Stimulated activated CD8-positive, alpha-beta memory T cell treated with anti-CD3 and anti-CD28 coated beads, Interleukin-12 subunit alpha, Interleukin-12 subunit beta, amount 100 ng/mL, for 1 hour (primary cell): ENCODE measurements at regions not wholly inside any gene's neighbourhood (a gene's known extent, or its start where the extent isn't known, plus 50 kb on each side); places are given as distances from the start of the nearest gene placed in this dataset.

Experiments used
- DNase-seq: peaks from one replicate; pipeline ENCODE4 v3.0.0-alpha.2; 2020; ENCODE audit warnings: low read depth

DNA sequence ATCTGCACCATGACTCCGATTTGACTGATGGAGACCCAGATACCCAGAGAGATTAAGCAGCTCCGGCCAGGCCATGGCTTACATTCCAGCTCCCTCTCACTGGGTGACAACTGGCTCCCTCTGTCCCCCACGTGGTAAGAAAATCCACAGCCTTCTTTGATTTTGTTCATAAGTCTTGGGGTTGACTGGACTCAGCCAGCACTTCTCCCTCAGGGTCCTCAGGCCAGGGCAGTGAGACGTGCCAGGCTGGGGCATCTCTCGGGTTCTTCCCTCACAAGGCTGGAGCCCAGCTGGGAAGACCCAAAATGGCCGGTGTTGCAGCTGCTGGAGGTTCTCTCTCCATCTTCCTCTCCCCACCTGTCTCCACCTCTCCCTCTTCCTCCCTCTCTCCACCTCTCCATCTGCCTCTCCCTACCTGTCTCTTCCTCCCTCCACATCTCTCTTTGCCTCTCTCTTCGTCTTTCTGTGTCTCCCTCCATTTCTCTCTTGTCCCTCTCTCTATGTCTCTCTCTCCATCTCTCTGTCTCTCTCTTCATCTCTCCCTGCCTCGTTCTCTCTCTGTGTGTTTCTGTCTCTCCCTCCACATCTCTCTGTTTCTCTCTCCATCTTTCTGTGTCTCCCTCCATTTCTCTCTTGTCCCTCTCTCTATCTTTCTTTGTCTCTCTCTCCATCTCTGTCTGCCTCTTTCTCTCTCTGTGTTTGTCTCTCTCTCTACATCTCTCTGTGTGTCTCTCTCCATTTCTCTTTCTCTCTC, 105.3 kb downstream of the FOXL1 start:
- no peak for DNase-seq

- no peak for DNase-seq
Measured at GRCh38 chr16:86685076-86685475, 106.7 kb downstream of the FOXL1 start.

DNA sequence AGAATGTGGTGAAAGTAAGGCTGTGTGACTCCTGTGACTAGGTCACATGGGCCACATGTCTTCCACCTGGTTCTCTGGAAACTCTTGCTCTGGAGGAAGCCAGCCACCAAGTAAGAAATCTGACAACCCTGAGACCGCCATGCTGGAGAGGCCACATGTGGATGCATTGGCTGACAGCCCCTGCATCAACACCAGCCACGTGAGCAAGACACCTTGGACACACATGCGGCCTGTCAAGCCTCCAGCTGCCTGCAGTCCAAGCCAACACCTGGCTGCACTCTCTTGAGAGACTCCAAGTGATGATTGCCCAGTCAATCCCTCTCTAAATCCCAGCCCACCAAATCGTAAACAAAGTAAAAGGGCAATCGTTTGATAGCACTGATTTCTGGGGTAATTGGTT, 112.6 kb downstream of the FOXL1 start:
- no peak for DNase-seq

DNA sequence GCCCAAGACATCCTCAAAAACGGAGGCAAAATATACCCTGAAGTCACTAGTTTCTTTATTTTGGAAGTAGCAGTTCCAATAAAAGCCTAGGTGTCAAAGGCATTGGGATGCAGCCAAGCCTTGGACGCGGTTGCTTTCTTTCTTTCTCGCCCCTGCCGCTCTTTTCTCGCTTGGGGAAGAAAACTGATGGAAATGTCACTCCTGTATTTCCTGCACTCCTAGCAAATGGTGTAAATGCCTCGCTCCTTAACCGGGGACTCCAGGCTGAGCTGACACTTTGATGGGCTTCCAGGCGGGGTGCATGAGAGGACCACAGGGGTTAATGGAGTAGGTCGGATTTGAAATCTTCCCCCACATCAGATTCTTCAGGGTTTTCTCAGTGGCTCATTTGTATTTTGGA, 114.1 kb downstream of the FOXL1 start:
- no peak for DNase-seq

GRCh38 chr16:86693033-86693432, 114.7 kb downstream of the FOXL1 start:
- DNase-seq, result no peak

- no peak for DNase-seq
Measured at GRCh38 chr16:86697715-86698114, 119.4 kb downstream of the FOXL1 start.

DNA sequence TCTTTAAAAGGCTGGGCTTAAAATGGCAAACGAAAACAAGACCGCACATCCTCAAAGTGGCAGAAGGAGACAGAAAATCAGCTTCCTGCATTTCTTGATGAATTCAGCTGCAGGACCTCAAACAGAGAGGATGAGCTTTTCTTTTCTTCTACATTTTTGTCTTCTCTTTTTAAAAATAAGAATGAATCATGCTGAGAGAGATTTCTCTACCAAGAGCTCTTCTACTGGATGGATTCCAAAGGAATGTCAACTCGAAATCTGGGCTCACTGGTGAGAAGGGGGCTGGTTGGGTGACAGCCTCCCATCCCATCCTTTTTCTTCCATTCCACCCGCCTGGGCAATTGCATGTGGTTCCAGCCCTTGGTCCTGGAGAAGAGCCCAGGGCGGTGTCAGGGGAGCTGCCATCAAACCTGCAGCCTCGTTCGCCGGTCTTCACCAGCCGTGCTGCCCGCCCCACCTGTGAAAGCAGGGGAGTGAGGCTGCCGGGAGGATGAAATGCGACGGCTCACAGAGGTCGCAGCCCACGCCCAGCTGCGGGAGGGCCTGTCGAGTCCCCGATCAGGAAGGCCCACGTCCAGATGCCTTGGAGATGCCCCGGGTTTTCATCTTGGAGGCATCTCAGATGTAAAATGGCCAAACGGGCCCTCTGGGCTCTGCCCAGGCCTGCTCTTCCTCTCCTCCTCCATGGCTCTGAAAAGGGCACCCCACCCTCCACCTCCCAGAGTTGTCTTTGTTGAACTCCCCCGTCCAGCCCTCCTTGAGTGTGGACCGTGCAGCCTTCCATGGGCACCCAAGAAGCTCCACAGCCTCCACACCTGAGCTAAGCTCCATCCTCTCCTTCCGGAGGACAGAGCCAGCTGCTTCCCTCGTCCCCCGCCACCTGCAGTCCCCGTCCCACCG, 121.9 kb downstream of the FOXL1 start:
- DNase-seq, result no peak

- DNase-seq, result no peak
Measured at GRCh38 chr16:86701286-86701975, 123.1 kb downstream of the FOXL1 start.

DNA sequence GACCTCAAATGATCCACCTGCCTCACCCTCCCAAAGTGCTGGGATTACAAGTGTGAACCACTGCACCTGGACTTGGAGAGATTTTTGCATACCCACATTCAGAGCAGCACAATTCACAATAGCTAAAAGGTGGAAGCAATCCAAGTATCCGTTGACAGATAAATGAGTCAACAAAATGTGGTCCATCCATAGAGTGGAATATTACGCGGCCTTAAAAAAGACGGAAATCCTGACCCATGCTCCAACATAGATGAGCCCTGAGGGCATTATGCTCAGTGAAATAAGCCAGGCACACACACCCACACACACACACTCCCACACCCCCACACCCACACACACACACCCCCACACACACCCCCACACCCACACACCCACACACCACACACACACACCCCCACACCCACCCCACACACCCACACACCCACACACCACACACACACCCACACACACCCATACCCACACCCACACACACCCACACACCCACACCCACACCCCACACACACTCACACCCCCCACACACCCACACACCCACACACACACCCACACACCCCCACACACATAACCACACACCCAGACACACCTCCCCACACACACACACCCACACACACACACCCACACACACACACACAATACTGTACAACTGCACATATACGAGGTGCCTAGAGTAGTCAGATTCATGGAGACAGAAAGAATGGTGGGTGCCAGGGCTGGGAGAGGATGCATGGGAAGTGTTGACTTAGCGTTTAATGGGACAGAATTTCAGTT, 124.7 kb downstream of the FOXL1 start:
- no peak for DNase-seq

DNA sequence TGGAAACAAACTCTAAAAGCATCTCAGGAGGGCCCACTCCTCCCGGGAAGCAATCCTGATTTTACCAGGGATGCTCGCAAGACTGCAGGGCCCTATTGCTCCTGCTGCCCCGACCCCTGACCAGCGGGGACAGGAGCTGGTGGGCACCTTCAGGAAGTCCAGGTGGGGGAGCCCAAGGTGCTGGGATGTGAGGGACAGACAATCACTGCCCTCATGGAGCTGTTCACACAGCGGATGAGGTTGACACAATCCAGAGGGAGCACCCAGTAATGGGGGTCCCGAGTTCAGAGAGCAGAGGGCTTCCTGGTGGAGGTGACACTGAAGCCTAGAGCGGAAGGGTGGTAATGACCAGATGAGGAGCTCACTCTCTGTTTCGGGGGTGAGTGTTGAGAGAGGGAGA, 126.2 kb downstream of the FOXL1 start:
- no peak for DNase-seq

GRCh38 chr16:86706726-86707125, 128.4 kb downstream of the FOXL1 start:
- DNase-seq, result no peak

DNA sequence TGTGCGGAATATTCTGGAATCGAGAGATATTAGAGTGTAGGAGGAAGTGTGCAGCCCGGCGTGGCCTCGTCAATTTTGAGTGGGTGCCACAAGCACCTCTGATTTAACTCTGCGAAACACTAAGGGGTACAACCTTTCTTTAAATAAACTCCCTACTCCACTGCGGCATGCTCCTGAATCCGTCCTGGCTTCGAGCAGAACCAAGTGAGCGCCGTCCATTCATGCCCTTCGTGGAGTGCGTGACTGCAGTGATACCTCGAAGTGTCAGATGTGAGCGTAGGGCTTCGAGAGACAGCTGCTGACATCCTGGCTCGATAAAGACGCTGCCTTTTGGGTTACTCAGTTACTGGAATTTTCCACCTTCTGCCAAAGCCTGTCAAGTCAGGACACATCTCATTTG, 128.8 kb downstream of the FOXL1 start:
- no peak for DNase-seq

GRCh38 chr16:86707581-86707980, 129.2 kb downstream of the FOXL1 start:
- no peak for DNase-seq

DNA sequence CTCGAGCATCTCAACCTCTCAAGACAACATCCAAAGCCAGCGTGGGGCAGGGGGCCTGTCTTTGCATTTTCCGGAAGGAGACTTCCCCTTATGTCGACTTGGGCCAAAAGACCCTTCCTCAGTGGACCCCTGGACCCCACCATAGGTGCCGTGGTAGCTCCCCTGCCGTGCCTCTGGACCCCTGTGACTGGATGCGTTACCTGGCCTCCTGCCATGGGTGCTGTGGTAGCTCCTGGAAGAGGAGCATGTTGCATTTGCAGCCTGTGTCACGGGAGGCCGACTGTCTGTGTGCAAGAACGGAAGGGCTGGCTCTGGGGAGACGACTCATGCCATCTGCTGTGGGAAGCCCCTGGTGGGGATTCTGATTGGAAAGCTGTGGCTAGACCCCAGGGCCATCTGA, 130.1 kb downstream of the FOXL1 start:
- DNase-seq, result no peak

DNA sequence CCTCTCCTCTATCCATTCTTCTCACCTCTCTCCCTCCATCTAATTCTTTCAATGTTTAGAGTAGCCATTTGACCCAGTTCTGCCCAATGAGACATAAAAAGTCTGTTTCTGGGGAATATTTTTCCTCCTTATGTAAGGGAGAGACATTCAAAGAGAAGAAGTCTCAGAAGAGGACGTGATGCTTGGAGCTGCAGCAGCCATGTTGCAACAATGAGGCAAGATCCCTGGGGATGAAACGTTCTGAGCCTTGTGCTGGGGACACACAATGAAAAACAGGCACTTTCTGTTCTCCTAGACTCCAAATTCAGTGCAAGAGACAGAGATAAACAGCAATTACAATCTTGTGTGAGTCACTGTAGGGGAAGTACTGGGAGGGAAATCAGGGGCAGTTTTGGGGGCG, 130.8 kb downstream of the FOXL1 start:
- DNase-seq, result no peak

GRCh38 chr16:86709902-86710601, 131.7 kb downstream of the FOXL1 start:
- DNase-seq, result no peak

GRCh38 chr16:86710602-86710950, 132.2 kb downstream of the FOXL1 start:
- no peak for DNase-seq

DNA sequence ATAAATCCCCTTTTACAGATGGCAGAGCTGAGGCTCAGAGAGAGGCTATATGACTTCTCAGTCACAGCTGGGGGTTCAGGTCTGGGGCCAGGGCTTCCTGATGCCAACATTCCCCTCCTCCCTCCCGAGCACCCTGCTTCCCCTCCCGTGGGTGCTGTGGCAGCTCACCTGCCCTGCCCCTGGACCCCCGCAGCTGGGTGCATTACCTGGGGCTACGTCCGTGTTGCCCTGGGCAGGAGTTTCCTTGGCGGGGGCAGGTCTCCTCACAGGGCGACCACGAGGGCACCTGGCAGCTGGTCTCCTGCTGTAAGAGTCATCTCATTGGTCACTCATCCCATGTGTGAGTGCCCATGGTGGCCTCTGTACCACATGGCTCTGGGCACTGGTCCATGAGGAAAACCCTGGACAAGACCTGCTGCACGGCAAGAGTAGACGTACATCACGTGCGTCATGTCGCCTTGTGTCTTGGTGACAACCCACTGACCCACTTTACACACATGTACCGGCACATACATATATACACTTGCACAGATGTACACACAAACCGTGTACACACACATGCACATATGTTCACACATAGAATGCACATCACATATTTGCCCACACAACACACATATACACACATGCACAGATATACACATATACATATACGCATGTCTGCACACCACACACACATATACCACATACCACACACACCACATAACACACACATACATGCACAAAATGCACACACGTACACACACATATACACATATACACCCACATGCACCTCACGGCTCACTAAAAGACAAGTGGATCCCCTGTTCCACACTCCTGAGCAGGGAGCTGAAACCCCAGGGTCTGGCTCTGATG, 134.0 kb downstream of the FOXL1 start:
- no peak for DNase-seq

DNA sequence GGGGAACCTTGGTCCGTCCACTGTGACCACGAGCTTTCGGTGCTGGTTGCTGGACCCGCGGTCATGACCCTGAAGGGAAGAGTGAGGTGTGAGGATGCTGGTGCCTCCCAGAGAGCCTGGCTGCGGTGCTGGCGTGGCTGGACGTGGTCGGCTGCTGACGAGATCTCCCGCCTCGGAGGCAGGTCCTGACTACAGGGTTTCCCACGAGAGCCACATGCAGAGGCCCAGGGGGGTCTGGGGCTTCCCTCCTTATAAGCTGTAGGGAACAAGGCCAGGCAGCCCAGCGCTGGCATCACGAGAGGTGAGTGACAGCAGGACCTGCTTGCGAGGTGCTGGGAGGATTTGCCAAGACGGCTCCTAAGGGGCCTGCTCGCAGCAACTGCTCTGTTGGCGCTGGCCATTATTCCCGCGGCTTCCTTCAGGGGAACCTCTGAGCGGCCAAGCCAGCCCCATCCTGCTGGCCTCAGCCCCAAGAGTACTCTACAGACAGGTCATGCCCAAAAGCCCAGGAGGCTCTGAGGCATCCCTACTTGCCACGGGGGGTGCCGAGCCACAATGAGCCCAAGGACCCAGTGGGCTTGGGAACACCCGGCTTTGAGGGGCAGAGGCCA, 134.8 kb downstream of the FOXL1 start:
- no peak for DNase-seq

- DNase-seq, result no peak
Measured at GRCh38 chr16:86714166-86714565, 135.8 kb downstream of the FOXL1 start.
